Stimulated activated CD4-positive, alpha-beta T cell treated with anti-CD3 and anti-CD28 coated beads, Interleukin-15, amount 100 ng/mL, for 1 hour (primary cell): ENCODE measurements at regions not wholly inside any gene's neighbourhood (a gene's known extent, or its start where the extent isn't known, plus 50 kb on each side); places are given as distances from the start of the nearest gene placed in this dataset.
"Not testable (repeated sequence)": the region's sequence is repeated elsewhere in the genome, so short reads cannot be mapped to it uniquely, and the experiment has no call there.

ENCODE experiments used
- DNase-seq, 2 donors: peaks; one replicate each; pipeline ENCODE4 v3.0.0-alpha.2; 2020; ENCODE audit warnings: low read depth in 1 of 2, low spot score in 1 of 2

- no peak for DNase-seq
Observed at GRCh38 chr3:124133366-124133940, 141.5 kb upstream of the ROPN1 start.

GRCh38 chr3:124137216-124137615, 145.3 kb upstream of the ROPN1 start:
- DNase-seq, result no peak

DNA sequence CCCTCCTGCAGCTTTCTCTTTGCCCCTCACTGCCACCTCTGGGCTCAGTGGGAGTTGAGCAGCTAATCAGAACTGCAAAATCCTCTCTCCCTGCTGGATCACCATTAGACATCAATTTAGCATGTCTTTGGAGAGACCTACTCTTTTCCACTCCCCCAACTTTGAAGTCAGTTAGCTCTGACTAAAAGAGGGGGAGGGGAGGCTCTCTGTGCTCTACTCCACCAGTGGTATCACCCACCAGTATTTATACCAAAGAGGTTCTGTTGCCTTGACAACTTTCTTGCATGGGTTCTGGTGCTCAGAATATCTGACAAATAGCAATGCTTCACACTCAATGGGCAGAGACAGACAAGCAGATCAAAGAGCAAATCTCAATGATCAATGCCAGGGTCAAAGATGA, 146.2 kb upstream of the ROPN1 start:
- no peak for DNase-seq

GRCh38 chr3:124140746-124141145, 148.8 kb upstream of the ROPN1 start:
- DNase-seq, result no peak

DNA sequence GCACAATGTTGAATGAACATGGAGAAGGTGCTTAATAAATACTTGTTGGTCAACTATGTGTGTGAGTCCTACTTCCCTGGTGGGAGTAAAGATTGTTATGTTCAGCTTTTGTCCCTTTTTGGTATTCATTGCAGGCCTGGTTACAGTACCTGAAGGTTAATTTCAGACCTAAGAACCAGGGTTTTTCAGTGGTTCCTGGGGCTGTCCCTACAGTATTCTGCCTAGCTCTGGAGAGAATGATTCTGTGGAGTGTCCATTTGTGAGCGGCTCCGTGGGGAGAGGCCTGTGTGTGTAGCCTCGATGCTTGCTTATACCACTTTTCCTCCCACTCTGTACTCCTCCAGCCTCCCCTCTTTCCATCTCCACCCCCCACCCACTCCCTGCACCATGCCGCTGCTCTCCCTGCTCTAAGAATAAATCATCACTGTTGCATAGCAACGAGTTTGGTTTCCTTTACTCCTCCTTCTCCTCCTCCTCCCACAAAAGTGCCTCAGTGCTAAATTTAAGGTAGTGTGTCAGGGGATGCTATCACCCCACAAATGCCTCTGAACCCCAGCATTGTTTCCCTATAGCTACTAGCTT, 150.6 kb upstream of the ROPN1 start:
- DNase-seq, result no peak

- DNase-seq, result no peak
Observed at GRCh38 chr3:124143047-124143446, 151.1 kb upstream of the ROPN1 start.

GRCh38 chr3:124144035-124144814, 152.3 kb upstream of the ROPN1 start:
- no peak for DNase-seq

- no peak for DNase-seq
Observed at GRCh38 chr3:124147429-124147828, 155.5 kb upstream of the ROPN1 start.

DNA sequence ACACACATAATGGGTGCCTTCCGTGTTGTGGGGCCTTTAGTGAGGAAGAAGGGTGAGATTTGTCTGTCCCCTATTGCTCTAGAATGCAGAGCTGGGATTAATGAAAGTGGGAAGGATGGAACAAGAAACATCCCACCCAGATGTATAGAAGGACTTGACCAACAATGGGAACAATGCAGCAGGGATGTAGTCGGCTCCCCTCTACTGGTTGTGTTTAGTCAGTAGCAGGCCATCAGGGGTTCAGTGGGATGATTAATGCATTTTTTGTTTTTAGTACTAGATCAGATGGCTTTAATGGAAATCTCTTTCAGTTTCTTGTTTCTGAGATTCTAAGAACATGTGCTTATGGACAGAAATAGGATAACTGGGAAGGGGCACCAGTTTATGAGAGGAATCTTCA, 156.0 kb upstream of the ROPN1 start:
- no peak for DNase-seq

- DNase-seq, result no peak
Observed at GRCh38 chr3:124149081-124149480, 157.2 kb upstream of the ROPN1 start.

DNA sequence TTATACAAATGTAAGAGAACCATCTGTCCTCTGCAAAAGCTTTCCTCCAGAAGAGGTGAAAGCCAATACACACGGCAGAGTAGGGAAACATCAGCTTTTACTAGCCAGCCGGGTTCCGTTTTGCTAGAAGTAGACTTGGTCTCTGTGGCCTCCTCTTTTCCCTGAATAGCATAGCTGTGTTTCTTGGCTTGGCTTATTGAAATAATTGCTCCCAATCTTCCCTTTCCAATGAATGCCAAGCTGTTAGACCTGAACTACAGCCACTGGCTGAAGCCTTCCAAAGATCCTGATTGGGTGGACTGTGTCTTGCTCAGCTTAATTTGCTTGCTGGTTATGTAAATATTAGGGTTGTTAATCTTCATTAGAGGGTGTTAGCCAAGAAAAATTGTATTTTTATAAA, 157.8 kb upstream of the ROPN1 start:
- DNase-seq, result no peak

- not testable (repeated sequence) for DNase-seq
Observed at GRCh38 chr3:124152891-124153290, 161.0 kb upstream of the ROPN1 start.

DNA sequence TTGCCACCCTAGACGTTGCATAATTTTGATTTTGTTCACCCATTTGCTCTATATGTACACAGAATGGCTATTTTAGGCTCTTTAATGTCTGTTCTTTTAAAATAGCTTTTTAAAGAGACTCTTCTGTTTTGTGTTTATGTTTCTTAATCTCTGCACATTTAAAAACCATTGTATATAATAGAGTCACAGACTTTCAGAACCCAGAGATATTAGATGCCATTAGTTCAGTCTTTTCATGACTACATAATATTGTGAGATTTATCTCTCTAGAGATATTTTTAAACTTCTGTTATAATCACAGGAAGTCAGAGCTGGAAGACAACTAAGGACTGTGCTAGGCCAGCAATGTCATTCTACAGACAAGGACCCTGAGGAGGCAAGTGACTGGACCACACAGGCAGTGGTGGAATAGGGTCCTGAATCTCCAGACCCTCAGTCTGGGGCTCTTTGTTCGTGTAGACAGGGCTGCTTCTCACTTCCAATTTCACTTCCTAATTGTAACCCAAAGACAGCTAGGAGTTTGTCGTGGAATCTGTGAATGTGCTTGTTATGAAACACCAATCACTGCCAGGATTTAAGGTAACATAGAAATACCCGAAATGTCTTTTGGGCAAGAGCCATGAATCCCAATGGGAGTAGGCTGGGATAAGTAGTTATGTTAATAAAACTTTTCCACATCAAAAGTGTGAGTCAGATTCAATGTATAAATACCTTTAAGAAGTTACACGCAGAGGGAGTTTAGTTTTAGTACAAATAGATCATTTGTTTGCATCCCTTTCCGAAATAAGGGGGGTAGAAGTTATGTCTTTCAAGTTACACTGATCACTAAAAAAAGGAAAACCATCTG, 165.2 kb upstream of the ROPN1 start:
- DNase-seq, result no peak

- DNase-seq, result no peak
Observed at GRCh38 chr3:124157748-124158147, 165.8 kb upstream of the ROPN1 start.

DNA sequence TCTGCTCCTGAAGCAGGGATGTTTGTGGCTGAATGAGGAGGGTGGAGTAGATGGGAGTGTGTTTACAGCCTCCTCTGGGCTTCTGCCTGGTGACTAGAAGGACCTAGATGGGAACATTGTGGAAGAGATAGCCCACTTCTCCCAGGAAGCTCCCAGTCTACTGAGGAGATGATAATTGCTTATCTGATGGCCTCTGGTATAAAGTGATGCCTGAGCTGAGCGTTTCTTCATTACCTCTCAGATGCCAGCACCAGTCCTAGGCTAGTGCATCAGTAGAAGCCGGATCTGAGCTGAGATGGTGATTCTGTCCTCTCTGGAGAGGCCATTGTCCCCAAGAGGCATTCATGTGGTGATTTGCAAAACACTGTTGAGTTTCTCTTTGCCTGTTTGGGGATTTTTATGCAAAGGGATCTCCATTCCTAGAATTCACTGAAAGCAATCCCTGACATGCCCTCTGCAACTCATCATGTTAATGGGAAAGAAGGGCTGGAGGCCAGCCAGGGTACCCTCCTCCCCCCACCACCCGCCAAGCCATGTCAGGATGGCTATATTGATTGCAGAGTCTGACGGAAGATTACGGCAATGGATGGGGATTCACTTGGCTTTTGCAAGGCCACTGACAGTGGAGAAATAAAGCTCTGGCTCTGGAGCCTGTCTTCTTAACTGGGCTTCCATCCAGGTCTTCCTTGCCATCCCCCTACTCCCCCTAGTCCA, 166.4 kb upstream of the ROPN1 start:
- DNase-seq, result no peak

DNA sequence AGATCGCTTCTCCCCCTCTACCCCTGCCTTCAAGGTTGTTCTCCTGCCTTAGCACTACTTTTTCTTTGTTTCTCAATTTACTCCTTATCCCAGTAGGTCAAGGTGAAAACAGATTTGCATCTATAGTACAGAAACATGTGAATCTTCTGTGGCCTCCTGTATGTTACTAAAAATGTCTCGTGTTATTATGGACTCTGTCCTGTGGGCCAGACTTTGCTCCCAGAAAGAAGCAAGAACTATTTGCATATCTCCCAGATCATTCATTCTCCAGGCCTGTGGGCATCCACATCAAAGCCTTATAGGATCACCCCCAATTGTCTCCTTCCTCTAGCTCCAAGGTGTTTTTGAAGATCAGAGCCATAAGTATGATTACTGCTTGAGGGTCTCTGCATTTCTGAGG, 169.5 kb upstream of the ROPN1 start:
- no peak for DNase-seq

DNA sequence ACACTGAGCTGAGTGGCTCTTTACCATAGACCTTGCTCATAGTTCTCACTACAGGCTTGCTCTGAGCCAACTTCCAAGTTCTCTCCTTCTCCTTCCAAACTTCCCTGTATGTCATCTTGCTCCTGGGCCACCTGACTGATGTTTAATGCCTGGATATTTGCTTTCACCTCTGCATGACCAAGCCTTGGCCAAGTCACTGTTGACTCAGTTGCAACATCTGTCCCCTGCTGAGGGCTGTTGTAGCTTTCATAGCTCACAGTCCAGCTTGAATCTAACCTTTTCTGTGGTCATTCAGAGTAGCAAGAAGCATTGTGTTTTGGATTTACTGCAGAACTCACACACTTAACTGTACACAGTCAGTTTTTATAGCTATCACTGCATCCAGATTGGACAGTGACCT, 171.8 kb upstream of the ROPN1 start:
- DNase-seq, result no peak

- no peak for DNase-seq
Observed at GRCh38 chr3:124168271-124168670, 176.3 kb upstream of the ROPN1 start.

GRCh38 chr3:124172283-124172682, 180.4 kb upstream of the ROPN1 start:
- DNase-seq, result no peak

- no peak for DNase-seq
Observed at GRCh38 chr3:124172816-124173215, 180.9 kb upstream of the ROPN1 start.

- no peak for DNase-seq
Observed at GRCh38 chr3:124174476-124174875, 182.6 kb upstream of the ROPN1 start.
